GM04504 (cell line): ENCODE measurements at regions not wholly inside any gene's neighbourhood (a gene's known extent, or its start where the extent isn't known, plus 50 kb on each side); places are given as distances from the start of the nearest gene placed in this dataset.
"Not testable (repeated sequence)": the region's sequence is repeated elsewhere in the genome, so short reads cannot be mapped to it uniquely, and the experiment has no call there.

ENCODE experiments used
- DNase-seq: peaks from one replicate; pipeline ENCODE4 v3.0.0-alpha.2; 2012; ENCODE audit warnings: low read depth

DNA sequence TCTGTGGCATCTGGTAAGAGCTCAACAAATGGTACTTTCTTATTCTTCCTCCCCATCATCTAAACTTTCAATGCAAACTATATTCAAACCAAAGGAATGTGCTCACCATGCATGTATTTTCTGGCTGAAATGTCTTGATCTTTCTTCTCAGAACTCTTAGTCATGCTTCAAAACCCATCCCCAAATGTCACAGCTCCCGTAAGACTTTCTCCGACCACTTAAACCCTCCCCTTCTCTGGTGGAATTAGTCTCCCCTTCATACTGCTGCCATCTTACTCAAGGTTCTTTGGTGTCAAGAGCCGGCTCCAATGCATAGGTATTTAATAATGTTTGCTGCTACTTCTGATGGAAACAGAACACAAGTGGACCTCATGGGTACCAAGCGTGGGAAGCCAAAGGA lies 538.1 kb downstream of the MATN1 start:
- no peak for DNase-seq

- no peak for DNase-seq
Measured at GRCh38 chr1:30184393-30185141, 538.8 kb downstream of the MATN1 start.

DNA sequence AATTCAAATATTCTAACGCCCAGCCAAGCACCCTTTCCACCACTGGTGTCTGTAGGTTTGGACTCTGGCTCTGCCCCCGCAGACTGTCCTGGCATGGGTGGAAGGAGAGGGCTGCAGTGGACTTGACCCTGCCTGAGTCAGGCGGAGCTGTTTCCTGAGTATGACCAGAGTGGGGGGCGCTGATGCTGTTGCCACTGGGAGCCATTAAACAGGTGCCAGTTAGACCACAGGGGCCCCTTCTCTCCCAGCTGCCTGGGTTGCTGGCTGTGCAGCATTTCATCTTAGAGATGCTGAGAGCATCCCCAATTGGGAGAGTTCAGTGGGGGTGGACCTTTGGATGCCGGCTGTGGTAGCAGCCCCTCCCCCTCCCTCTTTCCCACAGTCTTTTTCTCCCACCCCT lies 539.5 kb downstream of the MATN1 start:
- DNase-seq, result no peak

GRCh38 chr1:30183006-30183405 lies 540.4 kb downstream of the MATN1 start:
- DNase-seq, result no peak

- no peak for DNase-seq
Measured at GRCh38 chr1:30179942-30180543, 543.3 kb downstream of the MATN1 start.

- DNase-seq, result no peak
Measured at GRCh38 chr1:30176477-30176876, 546.9 kb downstream of the MATN1 start.

- DNase-seq, result no peak
Measured at GRCh38 chr1:30174499-30174898, 548.9 kb downstream of the MATN1 start.

DNA sequence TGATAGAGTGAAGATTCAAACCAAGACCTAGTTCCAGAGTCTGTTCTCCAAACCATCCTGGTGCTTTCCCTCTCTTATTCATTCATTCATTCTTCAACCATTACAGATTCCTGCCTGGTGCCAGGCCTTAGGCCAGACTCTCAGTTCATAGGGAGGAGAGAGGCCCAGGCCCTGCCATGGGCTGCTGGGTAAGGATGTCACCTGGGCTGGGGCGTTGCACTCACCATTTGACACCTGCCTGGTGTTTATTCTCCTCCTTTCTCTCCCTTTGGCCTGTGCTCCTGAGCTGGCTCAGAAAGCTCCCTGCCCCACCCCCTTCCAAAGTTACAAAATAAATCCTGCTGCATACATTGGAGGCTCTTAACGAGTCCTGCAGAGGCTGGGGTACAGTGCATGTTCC lies 549.8 kb downstream of the MATN1 start:
- DNase-seq, result no peak

GRCh38 chr1:30172757-30173156 lies 550.6 kb downstream of the MATN1 start:
- DNase-seq, result no peak

GRCh38 chr1:30172299-30172694 lies 551.1 kb downstream of the MATN1 start:
- no peak for DNase-seq

DNA sequence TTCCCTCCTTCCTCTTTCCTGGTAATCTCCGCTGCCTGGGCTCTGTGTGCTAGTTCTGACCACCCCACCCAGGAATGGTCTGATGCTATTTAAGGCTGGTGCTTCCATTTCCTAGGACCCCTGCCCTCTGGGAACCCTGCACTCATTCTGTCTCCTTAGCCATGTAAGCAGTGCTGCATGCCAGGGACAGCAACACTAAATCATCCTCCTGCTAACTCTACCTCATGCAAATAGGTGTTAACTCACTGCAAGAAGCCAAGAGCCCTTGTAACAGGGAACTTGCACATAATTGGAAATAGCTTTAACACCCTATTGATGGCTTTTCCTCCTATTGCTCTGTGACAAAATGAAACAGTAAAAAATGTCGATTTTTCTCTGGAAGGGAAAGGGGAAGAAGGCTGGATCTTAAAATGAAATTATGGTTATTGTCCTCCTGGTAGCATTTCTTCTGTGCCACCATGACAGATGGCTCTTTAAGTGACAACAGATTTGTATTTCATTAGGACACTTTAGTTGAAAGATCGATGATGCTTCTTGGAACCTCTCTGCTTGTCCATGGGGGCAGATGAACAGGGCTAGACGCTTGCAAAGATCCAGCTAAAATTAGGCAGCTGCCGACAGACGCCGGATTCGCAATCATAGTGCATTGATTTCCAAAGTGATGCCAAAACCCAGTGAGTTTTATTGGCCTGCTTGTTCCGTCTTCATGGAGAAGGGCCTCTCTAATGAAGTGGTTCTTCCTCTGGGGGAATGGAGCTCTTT lies 551.7 kb downstream of the MATN1 start:
- DNase-seq, result no peak

DNA sequence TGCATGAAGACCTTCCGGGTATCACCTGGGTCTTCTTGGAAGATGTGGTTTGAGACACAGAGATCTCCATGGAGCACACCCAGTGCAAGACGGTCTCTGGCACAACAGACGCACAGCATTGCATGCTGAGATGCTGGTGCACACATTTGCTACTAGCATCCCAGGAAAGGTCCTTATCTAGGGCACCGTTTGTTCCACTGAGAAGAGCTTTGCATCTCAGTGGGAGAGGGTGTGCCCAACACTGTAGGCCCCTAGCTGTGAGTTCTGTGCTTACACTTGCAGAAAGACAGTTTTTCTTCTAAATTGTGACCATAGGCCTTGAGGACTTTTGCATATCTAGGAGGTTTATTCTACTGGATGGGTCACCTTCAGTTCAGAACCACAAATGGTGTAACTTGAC lies 554.1 kb downstream of the MATN1 start:
- no peak for DNase-seq

GRCh38 chr1:30166174-30166573 lies 557.2 kb downstream of the MATN1 start:
- no peak for DNase-seq

DNA sequence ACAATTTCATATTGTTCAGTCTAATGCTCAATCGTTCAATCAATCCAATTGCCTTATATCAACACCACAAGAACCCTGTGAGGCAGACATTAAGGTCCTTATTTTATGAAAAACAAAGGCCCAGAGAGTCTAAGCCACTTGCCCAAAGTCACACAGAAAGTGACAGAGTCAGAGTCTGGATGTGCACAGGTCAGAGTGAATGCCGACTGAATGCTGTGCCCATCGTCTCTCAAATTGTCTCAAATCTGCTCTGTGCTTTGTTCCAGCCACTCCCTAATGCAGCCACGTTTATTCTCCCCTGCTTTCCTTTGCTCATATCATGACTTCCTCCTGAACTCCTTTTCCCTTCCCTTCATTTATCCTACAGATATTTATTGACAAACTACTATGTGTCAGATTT lies 558.3 kb downstream of the MATN1 start:
- DNase-seq, result no peak

DNA sequence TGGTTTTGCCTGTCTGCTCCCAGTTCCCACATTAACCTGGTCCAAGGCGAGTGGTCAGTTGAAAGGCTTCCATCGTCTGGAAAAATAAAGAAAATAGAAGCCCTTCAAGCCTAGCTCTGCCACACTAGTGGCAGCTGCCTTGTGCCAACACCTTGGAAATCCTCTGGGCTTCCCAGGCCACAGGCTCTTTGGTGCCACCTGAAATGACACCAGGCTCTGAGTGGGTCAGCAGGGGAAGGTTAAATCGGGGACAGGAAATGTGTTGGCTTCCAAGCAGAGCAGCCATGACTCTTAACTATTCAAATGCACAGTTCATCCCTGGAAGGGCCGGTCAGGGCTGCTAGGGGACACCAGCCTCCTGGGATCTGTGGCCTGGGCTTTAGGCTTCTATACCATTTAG lies 558.7 kb downstream of the MATN1 start:
- DNase-seq, result no peak

GRCh38 chr1:30162565-30162964 lies 560.8 kb downstream of the MATN1 start:
- DNase-seq, result no peak

- DNase-seq, result no peak
Measured at GRCh38 chr1:30161953-30162352, 561.4 kb downstream of the MATN1 start.

GRCh38 chr1:30160999-30161689 lies 562.2 kb downstream of the MATN1 start:
- DNase-seq, result no peak

GRCh38 chr1:30159015-30159414 lies 564.4 kb downstream of the MATN1 start:
- no peak for DNase-seq

DNA sequence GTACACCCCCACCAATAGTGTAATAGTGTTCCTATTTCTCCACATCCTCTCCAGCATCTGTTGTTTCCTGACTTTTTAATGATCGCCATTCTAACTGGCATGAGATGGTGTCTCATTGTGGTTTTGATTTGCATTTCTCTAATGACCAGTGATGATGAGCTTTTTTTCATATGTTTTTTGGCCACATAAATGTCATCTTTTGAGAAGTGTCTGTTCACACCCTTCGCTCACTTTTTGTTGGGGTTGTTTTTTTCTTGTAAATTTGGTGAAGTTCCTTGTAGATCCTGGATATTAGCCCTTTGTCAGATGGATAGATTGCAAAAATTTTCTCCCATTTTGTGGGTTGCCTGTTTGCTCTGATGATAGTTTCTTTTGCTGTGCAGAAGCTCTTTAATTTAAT lies 567.7 kb downstream of the MATN1 start:
- not testable (repeated sequence) for DNase-seq

DNA sequence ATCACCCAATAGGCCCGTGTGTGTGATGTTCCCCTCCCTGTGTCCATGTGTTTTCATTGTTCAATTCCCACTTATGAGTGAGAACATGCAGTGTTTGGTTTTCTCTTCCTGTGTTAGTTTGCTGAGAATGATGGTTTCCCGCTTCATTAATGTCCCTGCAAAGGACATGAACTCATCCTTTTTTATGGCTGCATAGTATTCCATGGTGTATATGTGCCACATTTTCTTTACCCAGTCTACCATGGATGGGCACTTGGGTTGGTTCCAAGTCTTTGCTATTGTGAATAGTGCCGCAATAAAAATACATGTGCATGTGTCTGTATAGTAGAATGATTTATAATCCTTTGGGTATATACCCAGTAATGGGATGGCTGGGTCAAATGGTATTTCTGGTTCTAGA lies 568.1 kb downstream of the MATN1 start:
- not testable (repeated sequence) for DNase-seq

- no peak for DNase-seq
Measured at GRCh38 chr1:30153743-30154449, 569.5 kb downstream of the MATN1 start.
